ENCODE measurements at regions not wholly inside any gene's neighbourhood (a gene's known extent, or its start where the extent isn't known, plus 50 kb on each side); places are given as distances from the start of the nearest gene placed in this dataset.
A peak's percentile ranks its signal among the peaks of the same experiment; 100 is the strongest.

GRCh38 chr2:194822657-194823056 is 834.4 kb upstream of the SLC39A10 start:
- BruUV-seq (replicated peaks): no TSS peak
- ChIA-PET POLR2A (interaction anchor here (0.7 kb wide), 1 partner anchor 35 kb away, joined by 3 read pairs; no protein-coding TSS in a partner anchor), SMC1A (ENCODE audit: uncharacterized antibody, unreplicated experiment) (no interaction called here), CTCF (interaction anchor here (0.8 kb wide), 1 partner anchor 494 kb away, joined by 3 read pairs; no protein-coding TSS in a partner anchor), RAD21 (ENCODE audit: unreplicated experiment) (no interaction called here)
- Histone ChIP-seq H3K4me2 (ENCODE audit: control insufficient read depth, insufficient read depth) (no peak overlapping the region), H3K27me3 (replicated peaks in 1 of 2; ENCODE audit: control insufficient read depth in 2 of 2, insufficient read depth in 2 of 2, low read length in 1 of 2) (no peaks in the 10 kb centered on the region), H3K36me3 (ENCODE audit: control insufficient read depth in 2 of 2, insufficient read depth in 2 of 2, low read length in 1 of 2) (no peaks in the 10 kb centered on the region), H4K20me1 (ENCODE audit: control insufficient read depth, insufficient read depth) (no peaks in the 10 kb centered on the region), H3K9ac (ENCODE audit: control insufficient read depth, insufficient read depth, low read length) (no peak overlapping the region), H3K4me3 (no peak overlapping the region), H3K27ac (ENCODE audit: control insufficient read depth, insufficient read depth) (no peak overlapping the region), H2AFZ (ENCODE audit: control insufficient read depth, low read depth, low read length) (no peak overlapping the region), H3K79me2 (ENCODE audit: control insufficient read depth, insufficient read depth, low read length) (no peaks in the 10 kb centered on the region), H3K4me1 (ENCODE audit: control insufficient read depth, insufficient read depth, low read length) (no peaks in the 10 kb centered on the region), H3K9me3 (replicated peaks; ENCODE audit: control insufficient read depth, insufficient read depth, low read length) (no peaks in the 10 kb centered on the region)
- FAIRE-seq (no peak), ATAC-seq (peak; percentile 81), DNase-seq (ENCODE audit: low read depth, low spot score) (no peak)
- intact Hi-C loops (cut with micrococcal nuclease; ENCODE audit: unreplicated experiment) (loop anchor here (10.0 kb wide), 1 partner anchor 492 kb away; no protein-coding TSS in a partner anchor), in situ Hi-C loops (cut with MboI) (no loop called here)
- 20% methylated on average over 5 of the region's 5 CpGs for WGBS (ENCODE audit: insufficient coverage, insufficient replicate concordance, low lambda C conversion rate, missing lambda C conversion rate)
- no peak for TF ChIP-seq BHLHE40 (IDR thresholded peaks at IDR 0.05; ENCODE audit: borderline replicate concordance in 1 of 2, low read depth in 2 of 2, low read length in 1 of 2)
- no peak for TF ChIP-seq ZNF207 (IDR thresholded peaks at IDR 0.05; ENCODE audit: borderline replicate concordance)
- no peak for TF ChIP-seq STAT1 (conservative IDR thresholded peaks at IDR 0.05)
- no peak for TF ChIP-seq POLR2AphosphoS2 (IDR thresholded peaks at IDR 0.05; ENCODE audit: low read depth, low read length)
- no peak for TF ChIP-seq SUPT20H (IDR thresholded peaks at IDR 0.05; ENCODE audit: borderline replicate concordance, control insufficient read depth, low read depth, low read length)
- no peak for TF ChIP-seq FOXK2 (IDR thresholded peaks at IDR 0.05)
- no peak for TF ChIP-seq ZBTB11 (CRISPR knock-in tag; IDR thresholded peaks at IDR 0.05)
- TF ChIP-seq PAX5 (IDR thresholded peaks at IDR 0.05; ENCODE audit: borderline replicate concordance, low read depth, low read length): peak; percentile 88
- TF ChIP-seq MEF2B (IDR thresholded peaks at IDR 0.05; ENCODE audit: partially characterized antibody, poor library complexity, severe bottlenecking): no peak
- TF ChIP-seq KDM1A (IDR thresholded peaks at IDR 0.05; ENCODE audit: borderline replicate concordance): no peak
- TF ChIP-seq PAX8 (IDR thresholded peaks at IDR 0.05): peak; percentile 74; the same call in 1 of the 2 replicates
- no peak for TF ChIP-seq SMAD1 (IDR thresholded peaks at IDR 0.05; ENCODE audit: low read depth, partially characterized antibody)
- no peak for TF ChIP-seq ZSCAN29 (IDR thresholded peaks at IDR 0.05)
- TF ChIP-seq MTA2 (IDR thresholded peaks at IDR 0.05; ENCODE audit: low read depth): peak; percentile 75
- no peak for TF ChIP-seq POU2F2 (IDR thresholded peaks at IDR 0.05; ENCODE audit: borderline replicate concordance, low read depth, low read length)
- TF ChIP-seq BMI1 (IDR thresholded peaks at IDR 0.05; ENCODE audit: borderline replicate concordance): no peak
- TF ChIP-seq ZNF592 (IDR thresholded peaks at IDR 0.05): no peak
- TF ChIP-seq MAX (IDR thresholded peaks at IDR 0.05; ENCODE audit: low read depth, low read length): no peak

Data from GM12878 (cell line).